B cell (primary cell): ENCODE measurements at regions not wholly inside any gene's neighbourhood (a gene's known extent, or its start where the extent isn't known, plus 50 kb on each side); places are given as distances from the start of the nearest gene placed in this dataset.

ENCODE experiments used
- ATAC-seq: fragments of 200-7000 bp; cut with Tn5 transposase; one replicate; pipeline ENCODE4 v1.10.0; 2021; ENCODE audit warnings: low read depth, mild to moderate bottlenecking, moderate number of reproducible peaks, moderate library complexity
- CTCF ChIA-PET: fragments of 350-600 bp; sonication (Branson Sonifier 250); formaldehyde crosslinking; loops from one replicate; lab custom pipeline; 2021; ENCODE audit warnings: antibody characterized with exemption, inconsistent platforms; lab: Charles Lee
- POLR2A ChIA-PET: fragments of 350-600 bp; sonication (Branson Sonifier 250); formaldehyde crosslinking; loops from one replicate; lab custom pipeline; 2021; ENCODE audit warnings: antibody characterized with exemption; lab: Charles Lee
- DNase-seq: peaks from one replicate; pipeline ENCODE4 v3.0.0; 2013
- H2AFZ ChIP-seq: 2 replicates; pipeline ENCODE4 v1.6.1; 2012; ENCODE audit warnings: mild to moderate bottlenecking, low read depth, low read length; ENCODE audit not compliant: insufficient read depth, poor library complexity, severe bottlenecking
- H3K27ac ChIP-seq, 2 donors: 1 replicate in 1 of 2; 2 replicates in 1 of 2; pipeline ENCODE4 v1.5.1; 2012 to 2013; ENCODE audit warnings: low read length in 2 of 2, mild to moderate bottlenecking in 2 of 2, moderate library complexity in 1 of 2
- H3K27me3 ChIP-seq, 4 experiments: fragments of 200-600 bp in 1 of 4; sonication (generic) in 1 of 4; replicated peaks in 1 of 4; 1 replicate in 2 of 4; 2 replicates in 2 of 4; pipeline versions ENCODE4 v1.6.1 to v1.7.0; 2013 to 2016; ENCODE audit warnings: low read length in 3 of 4, mild to moderate bottlenecking in 2 of 4, mixed read lengths in 1 of 4, moderate library complexity in 1 of 4; ENCODE audit not compliant: insufficient read depth in 4 of 4, control insufficient read depth in 3 of 4; ENCODE audit errors: control extremely low read depth in 1 of 4
- H3K36me3 ChIP-seq, 2 experiments: replicated peaks in 1 of 2; 1 replicate in 1 of 2; 2 replicates in 1 of 2; pipeline versions ENCODE4 v1.6.1 to v1.7.1; 2013; ENCODE audit warnings: low read length in 1 of 2; ENCODE audit not compliant: insufficient read depth in 2 of 2, control insufficient read depth in 1 of 2; ENCODE audit errors: control extremely low read depth in 1 of 2, extremely low read depth in 1 of 2
- H3K4me1 ChIP-seq, 2 donors: fragments of 200-600 bp in 1 of 2; sonication (generic) in 1 of 2; 1 replicate in 1 of 2; 2 replicates in 1 of 2; pipeline versions ENCODE4 v1.5.1 to v1.6.1; 2013 to 2017; ENCODE audit warnings: low read length in 2 of 2; ENCODE audit not compliant: control insufficient read depth in 2 of 2, insufficient read depth in 2 of 2
- H3K4me2 ChIP-seq: replicated peaks from 2 replicates; pipeline ENCODE3; 2012; ENCODE audit warnings: mild to moderate bottlenecking, low read depth, low read length; ENCODE audit not compliant: poor library complexity, severe bottlenecking
- H3K4me3 ChIP-seq, 5 experiments: fragments of 200-600 bp in 1 of 5; sonication (generic) in 1 of 5; 1 replicate in 3 of 5; 2 replicates in 2 of 5; pipeline versions ENCODE4 v1.5.1 to v1.7.0; 2011 to 2016; ENCODE audit warnings: low read length in 4 of 5, mild to moderate bottlenecking in 4 of 5, low read depth in 2 of 5, control low read depth in 1 of 5, moderate library complexity in 1 of 5; ENCODE audit not compliant: insufficient read depth in 1 of 5; ENCODE audit errors: control extremely low read depth in 1 of 5, extremely low read depth in 1 of 5
- H3K79me2 ChIP-seq: fragments of 200-600 bp; sonication (generic); one replicate; pipeline ENCODE4 v1.6.0; 2016; ENCODE audit warnings: low read length; ENCODE audit not compliant: control insufficient read depth, insufficient read depth
- H3K9ac ChIP-seq: fragments of 200-600 bp; sonication (generic); 2 replicates; pipeline ENCODE4 v1.6.1; 2017; ENCODE audit warnings: mild to moderate bottlenecking, low read length, moderate library complexity
- H3K9me3 ChIP-seq, 3 donors: one replicate each; pipeline versions ENCODE4 v1.6.1 to v1.7.1; 2013; ENCODE audit warnings: low read length in 2 of 3; ENCODE audit not compliant: control insufficient read depth in 2 of 3, insufficient read depth in 1 of 3; ENCODE audit errors: control extremely low read depth in 1 of 3
- H4K20me1 ChIP-seq: 2 replicates; pipeline ENCODE4 v1.6.0; 2012; ENCODE audit warnings: mild to moderate bottlenecking, low read length; ENCODE audit not compliant: insufficient read depth, control insufficient read depth, poor library complexity, severe bottlenecking
- H3K27ac Mint-ChIP-seq: one replicate; pipeline ENCODE4 v1.8.0; 2021; ENCODE audit warnings: mixed read lengths
- H3K27me3 Mint-ChIP-seq: one replicate; pipeline ENCODE4 v1.8.0; 2021; ENCODE audit warnings: mixed read lengths
- H3K4me1 Mint-ChIP-seq: one replicate; pipeline ENCODE4 v1.8.0; 2021; ENCODE audit warnings: mixed read lengths
- H3K4me3 Mint-ChIP-seq: one replicate; pipeline ENCODE4 v1.8.0; 2021; ENCODE audit warnings: mixed read lengths
- H3K9me3 Mint-ChIP-seq: one replicate; pipeline ENCODE4 v1.8.0; 2022; ENCODE audit warnings: mixed read lengths; ENCODE audit not compliant: insufficient read depth
- EZH2 ChIP-seq: IDR thresholded peaks from 2 replicates; pipeline ENCODE4 v1.6.1; 2012; ENCODE audit warnings: borderline replicate concordance, low read depth, mild to moderate bottlenecking, moderate library complexity, low read length; ENCODE audit not compliant: insufficient read depth, poor library complexity, severe bottlenecking
- WGBS: methylation state at CpG from one replicate; pipeline ENCODE4 v1.1.5; 2013; ENCODE audit warnings: missing lambda C conversion rate; ENCODE audit not compliant: insufficient coverage; 5-methylcytosine and 5-hydroxymethylcytosine counted together
- intact Hi-C: fragments of 100-400 bp; cut with micrococcal nuclease; formaldehyde crosslinking; loops from one replicate; pipeline ENCODE4 v1.10.0; 2022
- TF ChIP-seq, protein P1 (sequence below): fragments of 200-600 bp; IDR thresholded peaks from one replicate; pipeline ENCODE4 v1.8.0; 2022; ENCODE audit warnings: antibody characterized with exemption, mild to moderate bottlenecking

DNA sequence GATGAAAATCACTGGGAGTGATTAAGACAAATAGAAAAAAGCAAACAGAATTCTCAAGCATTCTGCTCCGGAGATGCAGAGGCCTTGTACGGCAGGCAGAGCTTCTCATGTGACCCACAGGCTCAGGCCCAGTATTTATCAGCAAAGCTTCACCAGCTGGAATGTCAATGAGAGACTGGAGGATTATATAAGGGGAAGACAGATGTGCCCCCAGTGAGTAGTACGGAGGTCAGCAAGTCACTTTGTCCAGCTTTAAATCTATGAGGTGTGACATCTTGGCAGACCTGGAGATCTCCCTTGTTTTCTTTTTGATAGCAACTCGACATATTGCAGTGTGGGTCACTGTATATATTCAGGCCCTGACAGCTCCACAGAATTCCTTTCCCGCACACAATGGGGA, 106.8 kb downstream of the HHIPL2 start:
- no peak overlapping the region for H3K9ac ChIP-seq
- H3K4me3 ChIP-seq, result no peak overlapping the region
- no peak overlapping the region for H3K27ac ChIP-seq
- Mint-ChIP-seq H3K9me3 (no peaks in the 10 kb centered on the region), H3K4me1 (no peaks in the 10 kb centered on the region), H3K4me3 (no peak overlapping the region), H3K27ac (no peak overlapping the region), H3K27me3 (peaks cover 18% of the 10 kb centered on the region)
- H3K4me2 ChIP-seq, result no peak overlapping the region
- DNase-seq, result no peak
- H4K20me1 ChIP-seq, result no peaks in the 10 kb centered on the region
- no peaks in the 10 kb centered on the region for H3K4me1 ChIP-seq
- H3K27me3 ChIP-seq, result peaks cover 0 to 7% (median 2%) of the 10 kb centered on the region in 4 experiments
- H2AFZ ChIP-seq, result no peak overlapping the region
- intact Hi-C loops, result no loop called here
- TF ChIP-seq, protein P1, sequence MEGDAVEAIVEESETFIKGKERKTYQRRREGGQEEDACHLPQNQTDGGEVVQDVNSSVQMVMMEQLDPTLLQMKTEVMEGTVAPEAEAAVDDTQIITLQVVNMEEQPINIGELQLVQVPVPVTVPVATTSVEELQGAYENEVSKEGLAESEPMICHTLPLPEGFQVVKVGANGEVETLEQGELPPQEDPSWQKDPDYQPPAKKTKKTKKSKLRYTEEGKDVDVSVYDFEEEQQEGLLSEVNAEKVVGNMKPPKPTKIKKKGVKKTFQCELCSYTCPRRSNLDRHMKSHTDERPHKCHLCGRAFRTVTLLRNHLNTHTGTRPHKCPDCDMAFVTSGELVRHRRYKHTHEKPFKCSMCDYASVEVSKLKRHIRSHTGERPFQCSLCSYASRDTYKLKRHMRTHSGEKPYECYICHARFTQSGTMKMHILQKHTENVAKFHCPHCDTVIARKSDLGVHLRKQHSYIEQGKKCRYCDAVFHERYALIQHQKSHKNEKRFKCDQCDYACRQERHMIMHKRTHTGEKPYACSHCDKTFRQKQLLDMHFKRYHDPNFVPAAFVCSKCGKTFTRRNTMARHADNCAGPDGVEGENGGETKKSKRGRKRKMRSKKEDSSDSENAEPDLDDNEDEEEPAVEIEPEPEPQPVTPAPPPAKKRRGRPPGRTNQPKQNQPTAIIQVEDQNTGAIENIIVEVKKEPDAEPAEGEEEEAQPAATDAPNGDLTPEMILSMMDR, result no peak
- no peak for TF ChIP-seq EZH2
- 100% methylated on average over 5 of the region's 5 CpGs for WGBS
- ATAC-seq, result no peak
- H3K36me3 ChIP-seq, result no peaks in the 10 kb centered on the region
- no peaks in the 10 kb centered on the region for H3K9me3 ChIP-seq
- no peaks in the 10 kb centered on the region for H3K79me2 ChIP-seq
- ChIA-PET CTCF (interaction anchor here (1.6 kb wide), 1 partner anchor 14 kb away, joined by 5 read pairs; no protein-coding TSS in a partner anchor), POLR2A (no interaction called here)

DNA sequence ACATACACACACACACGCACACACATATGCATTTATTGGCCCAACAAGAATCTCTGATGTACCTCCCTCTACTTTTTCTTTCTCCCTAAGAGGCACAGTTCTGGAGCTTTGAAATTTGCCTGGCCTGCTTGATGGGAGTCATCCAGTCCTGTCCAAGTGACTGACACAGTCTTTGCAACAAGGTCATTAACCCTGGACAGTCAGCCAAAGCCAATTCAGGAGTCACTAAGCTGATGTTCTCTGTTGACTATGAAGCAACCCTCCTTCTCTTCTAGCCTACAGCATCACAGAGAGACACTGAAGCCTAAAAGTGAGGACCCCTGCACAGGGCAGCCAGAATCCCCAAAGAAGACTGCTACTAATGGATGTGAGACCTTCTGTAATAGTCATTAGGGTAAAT, 123.1 kb downstream of the HHIPL2 start:
- H3K9me3 Mint-ChIP-seq, result no peaks in the 10 kb centered on the region
- CTCF ChIA-PET, result no interaction called here
- 100% methylated on average over 1 of the region's 1 CpG for WGBS

More for the DNA sequence above, 123.1 kb downstream of the HHIPL2 start:
- Histone ChIP-seq H3K9ac (no peak overlapping the region), H3K4me2 (no peak overlapping the region), H3K4me3 (no peak overlapping the region), H3K79me2 (no peaks in the 10 kb centered on the region), H4K20me1 (no peaks in the 10 kb centered on the region), H2AFZ (no peak overlapping the region), H3K27ac (no peak overlapping the region), H3K4me1 (peaks cover 8 to 15% of the 10 kb centered on the region in 2 donors), H3K27me3 (peaks cover 0 to 4% (median 3%) of the 10 kb centered on the region in 4 experiments), H3K36me3 (no peaks in the 10 kb centered on the region), H3K9me3 (peaks cover 0 to 7% (median 0%) of the 10 kb centered on the region in 3 donors)
- peaks cover 15% of the 10 kb centered on the region for H3K4me1 Mint-ChIP-seq
- no peak for ATAC-seq
- no peak for DNase-seq
- no peak for TF ChIP-seq EZH2
- TF ChIP-seq, protein P1, result no peak
- POLR2A ChIA-PET, result no interaction called here
- no peak overlapping the region for H3K4me3 Mint-ChIP-seq
- H3K27ac Mint-ChIP-seq, result no peak overlapping the region
- H3K27me3 Mint-ChIP-seq, result peaks cover 37% of the 10 kb centered on the region
- intact Hi-C loops, result no loop called here
